ENCODE measurements at regions not wholly inside any gene's neighbourhood (a gene's known extent, or its start where the extent isn't known, plus 50 kb on each side); places are given as distances from the start of the nearest gene placed in this dataset.

DNA sequence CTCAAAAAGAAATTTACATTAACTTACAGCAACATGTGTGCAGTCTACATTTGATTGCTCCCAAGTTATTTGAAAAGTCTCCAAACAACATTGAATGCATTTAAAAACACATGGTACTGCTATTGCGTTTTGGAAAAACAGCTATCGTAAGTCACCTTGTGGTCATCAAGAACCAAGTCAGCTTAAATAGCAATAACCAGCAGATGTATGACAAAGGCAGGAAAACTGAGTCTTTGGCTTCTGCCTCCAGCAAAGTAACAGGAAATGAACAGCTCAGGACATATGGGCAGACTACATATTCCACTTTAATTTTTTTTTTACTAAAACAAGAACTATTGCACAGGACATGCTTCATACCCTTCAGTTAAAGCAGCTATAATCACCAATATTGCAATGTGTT, 580.6 kb upstream of the SPRY2 start:
- no peak for TF ChIP-seq ZNF384 (IDR thresholded peaks at IDR 0.05)
- TF ChIP-seq SUZ12 (IDR thresholded peaks at IDR 0.05), result no peak
- no peak for TF ChIP-seq FOXA1 (IDR thresholded peaks at IDR 0.05)
- TF ChIP-seq HDGF (IDR thresholded peaks at IDR 0.05; ENCODE audit: borderline replicate concordance), result no peak
- TF ChIP-seq SP1 (IDR thresholded peaks at IDR 0.05), result no peak
- TF ChIP-seq LEF1 (IDR thresholded peaks at IDR 0.05; ENCODE audit: borderline replicate concordance), result no peak
- TF ChIP-seq BHLHE40 (IDR thresholded peaks at IDR 0.05; ENCODE audit: borderline replicate concordance), result no peak
- no peak for TF ChIP-seq NFRKB (IDR thresholded peaks at IDR 0.05)
- no peak for TF ChIP-seq ARNT (IDR thresholded peaks at IDR 0.05)
- no peak for TF ChIP-seq FOXM1 (IDR thresholded peaks at IDR 0.05; ENCODE audit: borderline replicate concordance)
